K562 (cell line): ENCODE measurements at regions not wholly inside any gene's neighbourhood (a gene's known extent, or its start where the extent isn't known, plus 50 kb on each side); places are given as distances from the start of the nearest gene placed in this dataset.

Experiments
- CBX3 ChIP-seq, 2 experiments: IDR thresholded peaks; 1 replicate in 1 of 2; 2 replicates in 1 of 2; pipeline ENCODE4 v1.6.1; 2012; ENCODE audit warnings: inconsistent platforms in 2 of 2, low read length in 2 of 2, borderline replicate concordance in 1 of 2, control low read depth in 1 of 2
- NR2C2 ChIP-seq, 2 experiments: fragments of 200-800 bp in 1 of 2; sonication (Bioruptor generic) in 1 of 2; sonication (generic) in 1 of 2; formaldehyde crosslinking in 1 of 2; IDR thresholded peaks; 2 replicates each; pipeline versions ENCODE4 v1.6.1 to v1.8.0; 2016 to 2022; ENCODE audit warnings: mild to moderate bottlenecking in 1 of 2, missing compliant biosample characterization in 1 of 2, missing genetic modification characterization in 1 of 2, missing genetic modification reagents in 1 of 2
- RAD21 ChIP-seq, 2 experiments: fragments of 250-450 bp in 1 of 2; fragments of 450-650 bp in 1 of 2; sonication (Bioruptor Pico) in 1 of 2; formaldehyde crosslinking in 1 of 2; IDR thresholded peaks in 1 of 2; conservative IDR thresholded peaks in 1 of 2; 2 replicates each; pipeline versions ENCODE4 v1.4.0 to v1.8.0; 2020 to 2022; ENCODE audit warnings: mild to moderate bottlenecking in 2 of 2, moderate library complexity in 1 of 2
- SRSF3 ChIP-seq: fragments of 200-400 bp; formaldehyde crosslinking; IDR thresholded peaks from 2 replicates; pipeline ENCODE4 v1.6.1; 2016; ENCODE audit warnings: mild to moderate bottlenecking, low read length, moderate library complexity; ENCODE audit not compliant: insufficient read depth
- TBP ChIP-seq: optimal IDR thresholded peaks from 2 replicates; pipeline ENCODE3; 2011; ENCODE audit warnings: low read depth, low read length, improper control_type of control experiment
- ZBTB11 ChIP-seq, 3 experiments: fragments of 200-800 bp in 1 of 3; fragments of 250-450 bp in 1 of 3; fragments of 450-650 bp in 1 of 3; sonication (Bioruptor Pico) in 1 of 3; sonication (Bioruptor generic) in 1 of 3; formaldehyde crosslinking in 1 of 3; IDR thresholded peaks; 2 replicates each; pipeline versions ENCODE4 v1.6.1 to v1.8.0; 2016 to 2022; ENCODE audit warnings: mild to moderate bottlenecking in 2 of 3, missing genetic modification characterization in 2 of 3, missing compliant biosample characterization in 1 of 3, moderate library complexity in 1 of 3
- ZNF318 ChIP-seq, 2 experiments: fragments of 450-650 bp; IDR thresholded peaks; 2 replicates each; pipeline ENCODE4 v1.6.1; 2016; ENCODE audit warnings: mild to moderate bottlenecking in 2 of 2, borderline replicate concordance in 1 of 2, low read depth in 1 of 2, moderate library complexity in 1 of 2
- ZZZ3 ChIP-seq: fragments of 450-650 bp; IDR thresholded peaks from 2 replicates; pipeline ENCODE4 v1.6.1; 2016; ENCODE audit warnings: antibody characterized with exemption, mild to moderate bottlenecking, moderate library complexity

GRCh38 chr22:49033616-49034015, 794.1 kb downstream of the BRD1 start:
- TF ChIP-seq ZNF318 (IDR thresholded peaks at IDR 0.05; ENCODE audit: borderline replicate concordance in 1 of 2, low read depth in 1 of 2) = no peak
- no peak for TF ChIP-seq TBP
- no peak for TF ChIP-seq NR2C2 (CRISPR knock-in tag; IDR thresholded peaks at IDR 0.05)
- TF ChIP-seq NR2C2 (tag; IDR thresholded peaks at IDR 0.05) = no peak
- TF ChIP-seq RAD21 (CRISPR knock-in tag; conservative IDR thresholded peaks at IDR 0.05 in 1 of 2, IDR thresholded peaks at IDR 0.05 in 1 of 2) = no peak
- no peak for TF ChIP-seq ZZZ3
- no peak for TF ChIP-seq ZBTB11 (CRISPR knock-in tag; IDR thresholded peaks at IDR 0.05)
- TF ChIP-seq CBX3 (IDR thresholded peaks at IDR 0.05; ENCODE audit: borderline replicate concordance in 1 of 2, low read length in 2 of 2) = no peak
- no peak for TF ChIP-seq SRSF3
